ENCODE measurements at regions not wholly inside any gene's neighbourhood (a gene's known extent, or its start where the extent isn't known, plus 50 kb on each side); places are given as distances from the start of the nearest gene placed in this dataset.

GRCh38 chr4:153082322-153083301 lies 121.6 kb upstream of the TRIM2 start:
- TF ChIP-seq CTCF (IDR thresholded peaks at IDR 0.05), result no peak
- TF ChIP-seq REST (IDR thresholded peaks at IDR 0.05; ENCODE audit: insufficient read depth in 1 of 2, low read depth in 2 of 2, low read length in 1 of 2), result no peak

Measured in Panc1 (cell line).